HG03108 (cell line): ENCODE measurements at regions not wholly inside any gene's neighbourhood (a gene's known extent, or its start where the extent isn't known, plus 50 kb on each side); places are given as distances from the start of the nearest gene placed in this dataset.

Source experiments
- ATAC-seq: cut with Tn5 transposase; IDR thresholded peaks from one replicate; pipeline ENCODE4 v1.9.1; 2021; ENCODE audit warnings: moderate library complexity; ENCODE audit not compliant: unreplicated experiment

DNA sequence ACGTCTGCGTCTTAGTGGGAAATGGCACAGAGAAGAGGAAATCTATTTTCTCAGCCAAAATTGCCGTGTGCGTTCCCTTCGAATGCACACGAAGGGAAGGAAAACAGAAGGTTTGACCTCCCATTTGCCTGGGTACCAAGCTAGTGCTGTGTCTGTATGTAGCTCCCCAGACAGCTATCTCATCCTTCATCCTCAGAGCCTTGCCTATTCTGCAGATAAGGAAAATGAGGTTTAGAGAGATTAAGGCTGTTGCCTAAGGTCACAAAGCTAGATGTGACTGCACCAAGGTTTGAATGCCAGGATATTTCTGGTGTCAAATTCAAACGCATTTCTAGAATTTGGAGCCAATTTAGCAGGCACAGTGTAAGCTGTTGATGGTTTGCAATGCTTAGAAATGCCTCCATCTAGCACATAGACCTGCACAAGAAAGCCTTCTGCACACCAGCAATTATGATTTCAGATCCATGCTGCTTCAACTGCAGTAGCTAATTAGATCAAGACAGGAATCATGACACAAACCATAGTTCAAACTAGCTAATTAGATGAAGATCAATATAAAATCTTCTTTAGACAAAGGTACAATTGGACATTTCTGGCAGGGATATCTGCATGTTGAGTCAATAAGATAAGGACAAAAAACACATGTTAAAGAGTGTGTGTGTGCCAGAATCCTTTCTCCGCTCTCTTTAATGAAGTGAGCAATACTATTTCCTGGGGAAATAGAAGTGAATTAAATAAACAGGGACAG lies 115.1 kb downstream of the CMPK2 start:
- ATAC-seq: no peak

DNA sequence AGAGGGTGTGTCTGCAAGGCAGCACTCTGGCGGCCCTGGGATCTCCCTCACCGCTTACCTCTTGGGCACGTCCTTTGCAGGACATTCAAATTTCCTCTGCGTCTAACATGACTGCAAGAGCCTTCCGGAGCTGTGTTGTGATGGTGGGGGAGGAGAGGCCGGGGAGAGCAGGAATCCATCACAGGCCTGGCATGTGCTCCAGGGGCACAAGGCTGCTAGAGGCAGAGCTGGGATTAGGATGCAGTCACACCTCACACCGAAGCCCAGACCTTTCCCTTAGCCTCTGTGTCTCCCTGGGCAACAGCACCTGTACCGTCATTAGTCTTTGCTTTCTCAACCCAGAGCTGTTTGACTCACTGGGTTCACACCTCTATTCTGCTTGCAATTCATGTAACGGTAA lies 111.3 kb downstream of the CMPK2 start:
- ATAC-seq: no peak

DNA sequence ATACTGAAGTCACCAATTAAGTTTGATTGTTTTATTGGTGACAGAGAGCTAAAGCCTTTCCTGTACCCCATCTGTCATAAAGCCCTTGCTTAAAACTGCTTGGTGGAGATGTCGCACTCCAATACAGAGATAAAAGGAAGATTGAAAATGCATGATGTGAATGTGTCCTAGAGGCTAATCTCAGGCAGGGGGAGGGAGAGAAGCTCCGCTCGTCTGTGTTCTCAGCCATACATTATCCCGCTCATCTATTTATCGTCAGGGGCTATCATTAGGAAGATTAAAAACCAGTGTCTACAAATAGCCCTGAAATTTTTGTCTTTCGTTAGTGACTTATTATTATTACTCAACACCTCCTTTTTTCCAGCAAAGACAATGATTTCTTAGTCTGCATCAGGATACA lies 110.3 kb downstream of the CMPK2 start:
- ATAC-seq: no peak

DNA sequence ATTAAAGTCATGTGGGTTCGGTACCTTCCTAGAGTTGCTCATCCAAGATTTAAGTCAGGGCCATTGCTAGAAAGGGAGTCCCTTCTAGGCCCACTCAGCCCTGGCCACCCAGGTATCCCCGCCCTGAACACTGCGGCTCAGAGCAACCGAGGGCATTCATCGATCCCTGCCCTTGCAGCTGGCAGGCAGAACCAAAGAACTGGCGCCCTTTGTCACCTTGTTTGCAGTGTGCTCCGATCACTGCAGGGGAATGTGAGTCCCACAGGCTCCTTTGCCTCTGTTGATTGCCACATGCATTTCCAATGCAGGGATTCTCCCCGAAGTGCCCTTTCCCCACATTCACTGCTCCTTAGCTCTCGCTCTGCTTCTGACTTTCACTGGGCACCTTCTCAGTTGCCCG lies 108.5 kb downstream of the CMPK2 start:
- ATAC-seq: no peak

DNA sequence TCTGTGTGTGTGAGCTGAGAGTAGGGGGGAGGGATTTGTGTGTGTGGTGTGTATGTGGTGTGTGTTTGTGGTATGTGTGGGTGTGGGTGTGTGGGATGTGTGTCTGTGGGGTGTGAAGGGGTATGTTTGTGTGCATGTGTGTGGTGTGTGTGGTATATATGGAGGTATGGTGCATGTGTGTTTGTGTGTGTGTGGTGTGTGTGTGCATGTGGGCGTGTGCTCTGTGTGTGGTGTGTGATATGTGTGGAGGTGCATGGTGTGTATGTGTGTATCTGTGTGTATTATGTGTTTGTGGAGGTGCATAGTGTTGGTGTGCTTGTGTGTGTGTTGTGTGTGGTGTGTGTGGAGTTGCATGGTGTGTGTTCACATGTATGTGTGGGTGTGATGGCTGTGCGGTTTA lies 106.0 kb downstream of the CMPK2 start:
- ATAC-seq: no peak

DNA sequence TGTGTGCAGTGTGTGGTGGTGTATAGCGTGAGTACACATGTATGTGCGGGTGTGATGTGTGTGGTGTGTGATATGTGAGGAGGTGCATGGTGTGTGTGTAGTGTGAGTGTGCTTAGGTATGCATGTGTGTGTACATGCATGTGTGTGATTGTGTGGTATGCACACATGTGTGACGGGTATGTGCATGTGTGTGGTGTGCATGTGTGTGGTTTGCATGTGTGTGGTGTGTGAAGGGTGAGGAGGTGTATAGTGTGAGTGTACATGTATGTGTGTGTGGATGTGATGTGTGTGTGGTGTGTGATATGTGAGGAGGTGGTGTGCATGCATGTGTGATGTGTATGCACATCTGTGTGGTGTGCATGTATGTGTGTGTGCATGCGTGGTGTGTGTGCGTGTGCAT lies 105.6 kb downstream of the CMPK2 start:
- no peak for ATAC-seq

DNA sequence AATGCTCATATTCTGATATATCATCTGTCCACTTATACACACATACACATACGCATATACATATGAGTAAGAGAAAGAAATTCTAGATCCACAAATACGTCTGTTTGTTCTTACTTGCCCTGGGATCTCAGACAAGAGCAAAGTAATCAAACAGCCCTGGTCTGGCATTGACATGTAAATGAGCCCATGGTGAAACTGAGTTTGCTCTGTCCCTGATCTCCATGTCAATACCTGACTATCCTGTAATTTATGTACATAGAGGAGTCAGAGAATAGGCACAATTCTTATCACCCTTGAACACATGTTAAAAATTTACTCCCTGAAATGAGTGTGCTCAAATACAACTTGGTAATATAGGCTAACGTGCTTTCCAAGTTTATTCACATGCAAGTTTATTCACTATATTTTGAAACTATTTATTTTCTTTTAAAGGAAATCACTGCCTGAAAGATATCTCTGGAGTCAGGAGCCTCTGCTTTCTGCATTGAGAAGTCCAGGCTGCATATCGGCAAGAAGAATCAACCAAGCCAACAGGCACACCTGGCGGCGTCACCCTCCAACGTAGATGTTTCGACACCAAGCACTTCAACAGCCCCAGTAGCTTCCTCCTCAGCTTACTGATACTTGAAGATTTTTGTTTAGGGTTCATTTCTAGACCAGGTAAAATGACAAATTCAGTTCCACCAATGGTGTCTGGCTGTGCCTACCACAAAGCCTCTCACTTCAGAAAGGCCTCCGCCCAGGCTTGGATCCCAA lies 100.6 kb downstream of the CMPK2 start:
- ATAC-seq: no peak

DNA sequence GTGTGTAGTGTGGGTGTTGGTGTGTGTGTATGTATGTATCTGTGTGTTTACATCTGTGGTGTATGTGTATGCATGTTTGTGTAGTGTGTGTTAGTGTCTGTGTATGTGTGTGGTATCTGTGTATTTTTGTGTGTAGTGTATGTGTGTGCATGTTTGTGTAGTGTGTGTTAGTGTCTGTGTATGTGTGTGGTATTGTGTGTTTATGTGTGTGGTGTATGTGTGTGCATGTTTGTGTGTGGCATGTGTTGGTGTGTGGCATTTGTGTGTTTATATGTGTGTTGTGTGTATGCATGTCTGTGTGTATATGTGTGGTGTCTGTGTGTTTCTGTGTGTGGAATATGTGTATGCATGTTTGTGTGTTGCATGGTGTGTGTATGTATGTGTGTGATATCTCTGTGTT lies 96.4 kb downstream of the CMPK2 start:
- no peak for ATAC-seq

DNA sequence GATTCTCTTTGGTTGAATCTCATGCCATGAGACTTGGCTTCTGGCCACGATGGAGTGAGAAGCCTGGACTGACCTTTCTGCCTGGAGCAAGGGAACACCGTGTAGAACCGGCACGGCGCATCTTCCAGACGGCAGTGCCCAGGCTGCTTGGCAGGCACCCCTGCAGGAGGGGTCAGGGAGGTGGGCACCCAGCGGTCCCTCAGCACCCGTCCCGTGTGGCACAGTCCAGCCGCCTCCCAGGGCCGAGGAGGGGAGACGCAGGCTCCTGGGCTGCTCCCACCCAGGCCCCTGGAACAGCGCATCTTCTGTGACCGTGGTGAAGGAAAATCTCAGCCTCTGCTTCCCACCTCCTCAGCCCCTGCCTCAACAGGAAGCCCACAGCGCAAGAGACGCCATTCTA lies 95.7 kb downstream of the CMPK2 start:
- ATAC-seq: no peak

DNA sequence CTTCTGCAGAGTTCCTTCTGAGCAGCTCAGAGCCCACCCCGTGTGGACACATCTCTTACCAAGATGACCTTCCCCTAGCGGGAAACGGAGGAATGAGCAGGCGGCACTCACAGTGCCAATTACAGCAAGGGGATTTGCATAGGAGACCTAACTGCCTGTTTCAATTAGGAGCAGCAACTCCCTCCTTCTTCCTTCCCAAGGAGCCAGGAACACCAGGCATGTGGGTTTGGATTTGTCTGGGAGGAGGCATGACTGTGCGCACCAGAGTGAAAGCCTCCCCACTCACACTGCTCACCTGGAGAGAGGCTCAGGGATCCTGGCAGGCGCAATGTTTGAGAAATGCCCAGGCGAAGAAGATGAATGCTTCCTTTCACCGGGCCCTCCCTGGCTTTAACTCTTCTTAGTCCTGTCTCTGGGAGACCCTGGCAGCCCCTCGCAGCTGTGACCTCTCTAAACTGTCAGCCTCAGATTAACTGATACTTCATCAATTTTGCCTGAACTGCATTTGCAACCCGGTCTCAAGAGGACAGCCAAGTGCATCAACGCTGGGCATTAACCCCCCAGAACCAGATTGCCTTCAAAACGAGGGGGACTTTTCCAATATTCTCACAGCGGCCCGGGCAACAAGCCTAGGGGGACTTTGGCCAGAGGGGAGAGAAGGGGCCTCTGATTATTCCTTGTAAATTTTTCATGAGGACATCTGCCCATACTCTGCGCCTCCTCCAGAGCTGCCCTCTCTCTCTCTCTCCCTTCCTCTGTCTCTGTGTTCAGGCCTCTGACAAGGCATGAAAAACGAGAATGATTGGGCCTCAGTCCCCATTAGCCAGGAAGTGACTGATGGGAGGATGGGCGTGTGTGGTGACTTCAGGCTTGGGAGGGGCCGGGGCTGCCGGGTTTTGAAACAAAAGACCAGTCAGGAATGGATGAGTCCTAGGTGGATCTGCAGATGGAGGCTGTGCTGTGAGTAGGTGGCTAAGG lies 93.8 kb downstream of the CMPK2 start:
- no peak for ATAC-seq

DNA sequence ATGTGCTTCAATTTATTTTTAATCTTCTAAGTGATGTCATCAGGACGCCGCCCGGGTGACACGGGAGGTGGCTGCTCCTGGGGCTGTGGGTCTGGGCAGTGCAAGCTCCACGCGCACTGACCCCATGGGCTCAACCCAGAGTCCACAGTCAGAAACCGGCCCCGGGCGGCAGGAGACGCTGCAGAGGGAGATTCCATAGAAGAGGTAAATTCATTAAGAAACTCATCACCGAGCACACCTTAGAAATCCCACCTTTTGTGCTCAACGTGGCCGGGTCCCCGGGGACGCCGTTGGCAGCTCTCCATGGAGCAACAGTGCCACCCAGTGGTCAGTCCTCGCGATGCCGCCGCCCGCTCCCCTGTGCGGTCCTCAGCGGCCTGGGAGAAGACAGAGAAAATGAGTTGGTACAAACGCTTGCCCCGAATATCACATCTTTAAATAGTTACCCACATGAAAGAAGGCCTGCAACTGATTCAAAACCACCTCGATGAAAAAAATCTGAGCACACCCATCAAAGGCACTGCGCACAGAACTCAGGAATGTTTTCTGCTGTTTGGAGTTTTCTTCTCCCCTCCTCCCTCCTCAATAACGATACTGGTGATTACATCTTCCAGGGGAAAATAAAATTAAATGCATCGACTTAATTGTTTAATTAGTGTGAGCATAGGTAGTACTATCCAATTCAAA lies 92.6 kb downstream of the CMPK2 start:
- ATAC-seq: peak; percentile 93

DNA sequence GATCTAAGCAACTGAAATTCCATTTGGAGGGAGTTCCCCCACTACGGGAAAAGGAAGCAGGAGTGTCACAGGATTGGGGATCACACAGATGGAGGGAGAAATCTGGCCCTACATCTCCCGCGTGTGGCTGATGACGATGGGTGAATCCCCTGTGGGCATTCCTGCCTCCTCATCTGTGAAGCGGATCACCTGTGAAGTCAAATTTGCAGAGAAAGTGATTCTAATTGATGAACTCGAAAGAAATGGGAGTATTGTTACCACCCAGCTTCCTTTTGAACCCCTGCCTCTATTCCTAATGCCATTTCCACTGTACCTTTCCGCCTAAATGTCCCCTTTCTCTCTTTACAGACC lies 92.0 kb downstream of the CMPK2 start:
- ATAC-seq: no peak

DNA sequence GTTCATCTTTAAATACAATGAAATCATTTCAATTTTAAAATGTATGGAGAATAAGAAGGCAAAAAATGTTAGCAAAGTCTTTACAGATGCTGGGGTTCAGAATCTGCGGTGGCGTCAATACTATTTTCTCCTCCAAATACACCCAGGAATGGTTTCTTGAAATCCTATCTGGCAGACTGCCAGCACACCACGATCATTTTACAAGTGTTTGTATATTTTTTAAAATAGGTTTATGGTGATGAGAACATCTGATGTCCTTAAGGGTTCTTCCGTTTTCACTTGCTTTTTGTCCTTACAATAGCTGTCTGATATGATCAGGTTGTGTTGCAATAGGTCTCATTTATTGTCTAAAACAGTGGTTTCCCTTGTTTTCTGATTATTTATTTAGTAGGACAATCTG lies 89.6 kb downstream of the CMPK2 start:
- no peak for ATAC-seq

DNA sequence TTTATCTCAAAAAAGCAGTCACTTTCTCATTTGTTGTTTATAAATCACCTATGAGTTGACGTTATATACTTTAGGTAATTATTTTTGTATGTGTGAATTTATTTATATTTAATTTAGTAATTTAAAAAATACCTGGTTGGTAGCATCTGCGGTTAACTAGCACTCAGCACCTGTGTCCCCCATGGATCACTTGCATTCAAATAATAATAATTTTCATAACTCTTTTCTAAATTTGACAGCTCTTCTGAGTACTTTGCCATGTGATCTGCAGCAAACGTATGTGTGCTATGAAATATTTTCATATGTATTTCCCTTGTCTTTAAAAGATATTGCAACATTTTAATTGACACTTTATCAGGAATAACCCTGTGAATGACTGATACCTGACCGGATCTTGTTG lies 88.1 kb downstream of the CMPK2 start:
- no peak for ATAC-seq

DNA sequence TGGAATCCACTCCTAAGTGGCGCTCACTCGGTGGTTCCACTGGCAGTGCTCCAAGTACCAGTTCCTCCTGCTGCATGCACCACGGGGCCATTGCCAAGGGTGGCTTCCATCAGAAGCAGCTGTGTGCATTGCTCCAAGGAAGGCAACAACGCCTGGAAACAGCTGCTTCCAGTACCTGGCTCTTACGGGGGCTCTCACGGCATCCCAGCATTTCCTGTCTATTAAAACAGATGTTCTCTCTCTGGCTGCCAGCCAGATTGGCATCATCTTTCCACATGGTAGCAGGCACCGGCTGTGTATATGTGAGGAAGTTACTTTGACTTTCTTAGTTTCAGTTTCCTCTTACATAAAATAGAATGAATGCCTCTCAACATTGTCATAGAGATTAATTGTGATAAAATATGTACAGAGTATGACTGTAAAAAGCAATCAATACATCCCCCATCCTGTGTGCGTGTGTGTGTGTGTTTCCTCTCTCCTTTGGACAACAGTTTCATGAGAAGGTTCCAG lies 84.9 kb downstream of the CMPK2 start:
- ATAC-seq: peak; percentile 67

DNA sequence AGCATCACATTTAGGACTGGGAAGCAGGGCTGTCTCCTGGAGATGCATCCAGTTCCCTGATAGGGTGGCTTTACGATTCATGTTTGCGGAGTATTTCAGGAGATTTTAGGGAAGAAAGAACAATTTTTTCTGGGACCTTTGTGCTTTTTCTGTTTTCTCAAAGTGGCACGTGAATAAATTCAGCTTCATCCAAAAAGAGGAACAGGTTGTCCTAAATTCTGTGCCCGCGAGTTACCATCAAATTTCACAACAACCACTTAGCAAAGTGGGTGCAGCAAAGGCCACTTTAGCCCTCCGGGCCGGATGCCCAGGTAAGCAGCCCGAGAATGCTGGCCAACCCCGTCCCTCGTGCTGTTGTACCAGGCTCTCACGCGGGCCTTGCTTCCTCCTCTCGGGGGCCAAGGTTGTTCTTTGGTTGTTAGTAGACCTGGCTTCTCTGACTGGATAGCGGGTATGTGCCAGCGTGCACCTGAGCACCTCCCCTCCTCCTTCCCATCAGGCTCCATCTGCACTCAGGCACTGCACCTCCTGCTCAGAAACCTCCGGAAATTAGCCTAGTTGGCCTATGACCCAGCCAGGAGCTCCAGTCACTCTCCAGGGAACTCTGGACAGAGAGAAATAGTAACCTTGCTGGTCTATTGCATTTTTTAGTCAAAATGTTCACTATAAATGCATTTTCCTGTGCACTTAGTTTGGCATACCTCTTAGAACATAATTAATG lies 83.0 kb downstream of the CMPK2 start:
- ATAC-seq: no peak

DNA sequence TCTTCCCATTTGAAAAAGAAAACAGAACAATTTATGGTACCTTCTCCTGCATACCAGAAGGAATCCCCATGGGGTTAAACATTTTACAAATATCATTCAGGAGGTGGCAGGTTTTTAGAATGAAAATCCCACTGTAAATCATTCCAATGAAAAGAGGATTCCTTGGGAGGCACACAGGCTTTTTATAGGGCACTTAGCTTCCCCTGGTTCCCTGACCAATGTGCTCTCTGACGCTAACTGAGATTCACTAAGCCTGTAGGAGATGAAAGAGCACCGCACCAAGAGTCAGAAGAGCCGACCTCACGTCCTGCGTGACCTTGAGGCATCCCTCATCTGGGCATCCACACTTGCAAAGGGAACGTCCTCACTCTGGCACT lies 82.5 kb downstream of the CMPK2 start:
- no peak for ATAC-seq

DNA sequence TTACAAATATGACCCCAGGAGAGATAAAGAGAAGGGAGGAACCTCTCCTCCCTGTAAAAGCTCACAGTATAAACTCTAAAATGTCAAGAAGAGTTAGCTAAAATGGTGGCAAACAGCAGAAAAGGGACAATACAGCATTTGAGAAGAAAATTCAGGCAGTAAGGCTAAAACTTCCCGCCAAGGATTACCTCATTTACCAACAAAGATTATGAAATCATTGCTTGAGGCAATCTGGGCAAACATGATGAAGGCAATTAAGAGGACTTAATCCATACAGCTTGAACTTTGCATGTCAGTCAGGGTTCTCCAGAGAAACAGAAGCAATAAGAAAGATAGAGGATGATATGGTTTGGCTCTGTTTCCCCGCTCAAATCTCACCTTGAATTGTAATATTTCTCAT lies 81.4 kb downstream of the CMPK2 start:
- no peak for ATAC-seq

DNA sequence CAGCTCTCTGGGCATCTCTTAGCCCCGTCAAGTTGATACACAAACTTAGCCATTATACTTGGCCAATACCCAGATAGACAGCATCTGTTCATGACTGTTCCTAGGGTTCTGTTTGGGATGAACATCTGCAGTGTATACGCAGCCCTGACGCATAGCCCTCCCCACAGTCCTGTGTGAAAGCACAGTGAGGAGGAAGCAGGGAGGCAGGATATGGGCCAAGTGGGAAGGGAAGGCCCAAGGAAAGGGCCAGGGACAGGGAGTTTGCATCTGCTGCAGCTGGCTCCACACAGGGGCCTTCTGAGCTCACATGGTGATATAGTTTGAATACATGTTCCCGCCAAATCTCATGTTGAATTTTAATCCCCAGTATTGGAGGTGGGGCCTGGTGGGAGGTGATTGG lies 80.2 kb downstream of the CMPK2 start:
- ATAC-seq: no peak

DNA sequence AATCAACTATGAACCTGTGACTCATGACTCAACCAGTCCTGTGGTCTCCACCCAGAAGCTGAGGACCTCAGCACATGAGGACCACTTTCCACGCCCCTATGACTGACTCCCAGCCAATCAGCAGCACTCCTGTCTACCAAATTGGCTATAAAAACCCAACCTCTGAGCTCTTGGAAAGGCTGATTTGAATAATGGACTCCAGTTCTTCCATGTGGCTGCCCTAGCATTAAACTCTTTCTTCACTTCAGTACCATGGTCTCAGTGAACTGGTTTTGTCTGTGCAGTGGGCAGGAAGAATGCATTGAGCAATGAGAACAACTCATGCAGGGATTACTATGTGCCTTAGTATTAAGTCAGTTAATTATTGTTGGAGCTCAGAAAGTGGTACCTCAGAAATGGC lies 78.3 kb downstream of the CMPK2 start:
- no peak for ATAC-seq
